Muscle layer of duodenum (tissue), 2 donors: ENCODE measurements at regions not wholly inside any gene's neighbourhood (a gene's known extent, or its start where the extent isn't known, plus 50 kb on each side); places are given as distances from the start of the nearest gene placed in this dataset.

ENCODE experiments used
- H3K27ac ChIP-seq: one replicate; pipeline ENCODE4 v1.7.0; 2013; ENCODE audit warnings: mild to moderate bottlenecking, low read length
- H3K27me3 ChIP-seq: one replicate; pipeline ENCODE4 v1.7.0; 2013; ENCODE audit warnings: low read depth, mild to moderate bottlenecking, control low read depth, low read length
- H3K36me3 ChIP-seq, 2 donors: one replicate each; pipeline ENCODE4 v1.7.0; 2013; ENCODE audit warnings: low read length in 2 of 2, control low read depth in 1 of 2, mild to moderate bottlenecking in 1 of 2; ENCODE audit not compliant: insufficient read depth in 2 of 2, control insufficient read depth in 1 of 2
- H3K4me1 ChIP-seq, 2 donors: one replicate each; pipeline ENCODE4 v1.7.0; 2013; ENCODE audit warnings: low read length in 2 of 2, mild to moderate bottlenecking in 2 of 2, control low read depth in 1 of 2, moderate library complexity in 1 of 2; ENCODE audit not compliant: insufficient read depth in 2 of 2, control insufficient read depth in 1 of 2
- H3K4me3 ChIP-seq, 2 donors: one replicate each; pipeline ENCODE4 v1.7.0; 2013; ENCODE audit warnings: low read length in 2 of 2, low read depth in 1 of 2, mild to moderate bottlenecking in 1 of 2
- H3K9me3 ChIP-seq, 2 donors: one replicate each; pipeline ENCODE4 v1.7.0; 2013; ENCODE audit warnings: low read length in 2 of 2, control low read depth in 1 of 2, mild to moderate bottlenecking in 1 of 2; ENCODE audit not compliant: control insufficient read depth in 1 of 2
- donor health status: healthy.

DNA sequence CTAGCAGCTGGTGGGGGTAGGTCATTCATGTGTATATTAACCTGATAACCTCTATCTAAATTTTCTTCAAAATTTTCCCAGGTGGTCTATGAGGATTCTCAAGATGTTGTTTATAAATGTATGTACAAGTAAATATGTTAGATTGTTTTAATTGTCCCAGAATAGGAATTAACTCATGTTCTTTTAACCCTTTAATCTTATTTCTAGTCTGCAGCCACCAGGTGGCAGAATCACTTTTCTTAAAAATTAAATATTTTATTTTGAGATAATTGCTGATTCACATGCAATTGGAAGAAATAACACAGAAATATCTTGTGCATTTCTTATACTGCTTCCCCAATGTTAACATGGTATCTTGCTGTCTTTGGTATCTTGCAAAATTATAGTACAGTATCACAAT is 589.5 kb downstream of the ARL4A start:
- Histone ChIP-seq H3K4me3 (no peak overlapping the region), H3K27me3 (no peaks in the 10 kb centered on the region), H3K36me3 (no peaks in the 10 kb centered on the region), H3K27ac (no peak overlapping the region), H3K4me1 (no peaks in the 10 kb centered on the region), H3K9me3 (no peaks in the 10 kb centered on the region)

DNA sequence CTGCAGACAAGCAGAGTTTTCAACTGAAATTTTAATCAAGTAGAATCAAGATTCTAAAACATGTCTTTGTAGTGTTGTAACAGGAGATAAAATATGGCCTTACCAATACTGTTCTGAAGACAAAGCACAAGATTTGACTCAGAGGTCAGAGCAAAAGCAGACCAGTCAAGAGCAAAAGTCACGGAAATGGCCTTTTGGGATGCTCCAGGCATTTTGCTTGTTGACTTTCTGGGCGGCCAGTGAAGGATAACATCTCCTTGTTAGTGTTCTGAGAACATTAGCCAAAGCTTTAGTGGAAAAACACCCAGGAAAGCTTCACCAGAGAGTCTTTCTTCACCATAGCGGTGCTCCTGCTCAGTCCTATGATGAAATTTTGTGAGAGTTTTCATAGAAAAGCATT is 590.6 kb downstream of the ARL4A start:
- Histone ChIP-seq H3K36me3 (no peaks in the 10 kb centered on the region), H3K27ac (no peak overlapping the region), H3K9me3 (no peaks in the 10 kb centered on the region), H3K27me3 (no peaks in the 10 kb centered on the region), H3K4me1 (no peaks in the 10 kb centered on the region), H3K4me3 (no peak overlapping the region)

DNA sequence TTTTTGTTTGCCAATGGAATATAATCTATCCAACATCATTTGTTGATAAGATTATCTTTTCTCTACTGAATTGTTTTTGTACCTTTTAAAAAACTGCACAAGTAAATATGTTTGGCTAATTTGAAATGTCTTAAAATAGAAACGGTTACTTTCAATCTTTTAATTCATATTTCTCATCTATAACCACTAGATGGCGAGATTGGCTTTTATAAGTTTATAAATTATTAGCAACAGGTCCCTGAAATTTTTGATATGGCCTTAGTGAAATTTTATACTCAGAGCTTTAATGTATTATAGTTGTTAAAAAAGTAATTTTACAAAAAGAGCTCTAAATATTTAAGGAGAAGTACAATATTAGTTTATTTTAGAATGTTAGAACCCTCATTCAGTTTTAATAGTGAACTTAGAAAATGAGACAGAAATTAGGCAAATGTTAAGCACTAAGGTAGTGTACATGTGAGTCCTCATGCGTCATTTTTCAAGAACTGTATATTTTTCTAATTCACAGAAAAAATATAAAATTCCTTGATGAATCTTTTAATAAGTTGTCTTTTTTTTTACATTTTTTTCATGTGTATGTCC is 592.5 kb downstream of the ARL4A start:
- H3K36me3 ChIP-seq = no peaks in the 10 kb centered on the region
- no peaks in the 10 kb centered on the region for H3K4me1 ChIP-seq

DNA sequence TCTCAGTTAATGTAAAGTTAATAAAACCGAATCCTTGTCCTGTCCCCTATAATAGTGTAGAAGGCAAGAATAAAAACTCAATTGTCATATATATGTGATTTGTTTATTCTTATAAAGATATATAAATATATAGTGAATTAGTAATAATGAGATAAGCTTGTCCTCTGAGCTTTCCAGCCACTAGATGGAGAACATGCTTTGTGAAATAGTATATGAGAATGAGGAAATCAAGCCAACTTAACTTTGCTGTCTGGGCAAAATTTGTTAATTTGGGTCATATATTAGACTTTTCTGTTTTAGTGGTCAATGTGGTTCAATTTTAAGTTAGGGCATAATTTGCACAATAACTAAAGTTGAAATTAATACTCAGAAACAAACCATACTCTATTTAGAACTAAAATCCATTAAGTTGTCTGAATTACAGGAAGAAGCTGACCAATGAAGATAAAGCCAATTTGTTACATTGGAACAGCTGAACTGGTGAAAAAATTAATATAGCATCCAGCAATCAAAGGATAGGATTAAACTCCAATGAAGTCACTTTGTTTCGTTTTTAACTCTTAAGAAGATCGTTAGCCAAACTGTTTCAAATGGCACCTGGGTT is 595.0 kb downstream of the ARL4A start:
- H3K36me3 ChIP-seq = no peaks in the 10 kb centered on the region

More for the DNA sequence above, 592.5 kb downstream of the ARL4A start:
- no peak overlapping the region for H3K27ac ChIP-seq
- H3K4me3 ChIP-seq = no peak overlapping the region
- no peaks in the 10 kb centered on the region for H3K27me3 ChIP-seq
- H3K9me3 ChIP-seq = no peaks in the 10 kb centered on the region

GRCh38 chr7:13286916-13287315 is 599.5 kb downstream of the ARL4A start:
- Histone ChIP-seq H3K4me1 (no peaks in the 10 kb centered on the region), H3K9me3 (no peaks in the 10 kb centered on the region), H3K27ac (no peak overlapping the region), H3K27me3 (no peaks in the 10 kb centered on the region), H3K36me3 (no peaks in the 10 kb centered on the region), H3K4me3 (no peak overlapping the region)

More for the DNA sequence above, 595.0 kb downstream of the ARL4A start:
- Histone ChIP-seq H3K4me1 (no peaks in the 10 kb centered on the region), H3K9me3 (no peaks in the 10 kb centered on the region), H3K4me3 (no peak overlapping the region), H3K27me3 (no peaks in the 10 kb centered on the region), H3K27ac (no peak overlapping the region)

GRCh38 chr7:13288516-13288915 is 601.1 kb downstream of the ARL4A start:
- Histone ChIP-seq H3K27ac (no peak overlapping the region), H3K36me3 (no peaks in the 10 kb centered on the region), H3K4me1 (no peaks in the 10 kb centered on the region), H3K27me3 (no peaks in the 10 kb centered on the region), H3K4me3 (no peak overlapping the region), H3K9me3 (no peaks in the 10 kb centered on the region)

DNA sequence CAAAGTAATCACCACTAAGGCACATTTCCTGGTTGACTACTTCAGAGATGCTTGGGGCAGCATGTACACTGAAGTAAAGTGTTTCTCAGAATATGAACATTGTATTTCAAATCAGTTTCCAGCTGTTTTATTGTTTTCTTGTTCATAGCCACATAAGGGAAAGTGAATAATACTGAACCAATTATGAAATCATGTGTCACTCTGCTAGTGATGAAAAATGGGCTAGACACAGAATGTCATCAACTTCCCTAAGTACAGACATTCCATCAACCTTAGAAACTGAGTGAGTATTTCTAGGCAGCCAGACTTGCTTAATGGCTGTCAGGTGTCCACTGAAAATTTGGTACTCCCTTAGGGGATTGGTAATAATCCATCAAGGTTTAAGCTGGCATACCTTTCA is 603.5 kb downstream of the ARL4A start:
- no peaks in the 10 kb centered on the region for H3K9me3 ChIP-seq
- H3K4me1 ChIP-seq = no peaks in the 10 kb centered on the region
- no peak overlapping the region for H3K27ac ChIP-seq
- no peaks in the 10 kb centered on the region for H3K36me3 ChIP-seq
- H3K27me3 ChIP-seq = no peaks in the 10 kb centered on the region
- no peak overlapping the region for H3K4me3 ChIP-seq

- Histone ChIP-seq H3K4me1 (no peaks in the 10 kb centered on the region), H3K9me3 (no peaks in the 10 kb centered on the region), H3K27ac (no peak overlapping the region), H3K4me3 (no peak overlapping the region), H3K27me3 (no peaks in the 10 kb centered on the region), H3K36me3 (no peaks in the 10 kb centered on the region)
Observed at GRCh38 chr7:13293264-13294002, 606.0 kb downstream of the ARL4A start.

DNA sequence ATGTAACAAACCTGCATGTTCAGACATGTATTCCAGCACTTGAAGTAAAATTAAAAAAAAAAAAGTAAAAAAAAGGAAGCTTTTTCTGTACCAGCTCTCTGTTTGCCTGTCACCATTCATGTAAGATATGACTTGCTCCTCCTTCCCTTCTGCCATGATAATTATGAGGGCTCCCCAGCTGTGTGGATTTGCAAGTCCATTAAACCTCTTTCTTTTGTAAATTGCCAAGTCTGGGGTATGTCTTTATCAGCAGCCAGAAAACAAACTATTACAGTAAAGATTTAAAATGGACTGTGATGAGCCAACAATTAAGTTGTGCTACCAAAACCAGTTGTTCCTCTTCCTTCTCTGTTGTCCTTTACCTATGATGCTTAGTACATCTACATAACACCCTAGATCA is 619.6 kb downstream of the ARL4A start:
- H3K27ac ChIP-seq = no peak overlapping the region
- no peaks in the 10 kb centered on the region for H3K4me1 ChIP-seq
- no peak overlapping the region for H3K4me3 ChIP-seq
- no peaks in the 10 kb centered on the region for H3K27me3 ChIP-seq
- H3K36me3 ChIP-seq = no peaks in the 10 kb centered on the region
- no peaks in the 10 kb centered on the region for H3K9me3 ChIP-seq

DNA sequence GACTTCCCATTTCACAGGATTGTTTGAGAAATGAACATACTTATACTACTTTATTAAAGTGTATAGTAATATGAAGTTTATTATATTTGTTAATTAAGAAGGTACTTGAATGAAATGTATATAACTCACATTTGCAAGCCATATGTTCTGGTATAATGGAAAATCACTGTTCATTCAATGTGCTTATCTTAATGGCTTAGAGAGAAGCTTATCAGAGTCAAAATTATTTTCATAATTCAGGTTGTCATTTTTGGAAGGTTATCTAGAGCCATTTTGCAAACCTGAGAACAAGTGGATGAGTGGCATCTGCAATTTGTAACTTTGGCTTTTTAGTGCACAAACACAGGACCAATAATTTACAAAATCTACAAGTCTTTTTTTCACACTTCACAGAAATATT is 621.0 kb downstream of the ARL4A start:
- Histone ChIP-seq H3K27me3 (no peaks in the 10 kb centered on the region), H3K27ac (no peak overlapping the region), H3K4me1 (no peaks in the 10 kb centered on the region), H3K36me3 (no peaks in the 10 kb centered on the region), H3K4me3 (no peak overlapping the region), H3K9me3 (no peaks in the 10 kb centered on the region)

DNA sequence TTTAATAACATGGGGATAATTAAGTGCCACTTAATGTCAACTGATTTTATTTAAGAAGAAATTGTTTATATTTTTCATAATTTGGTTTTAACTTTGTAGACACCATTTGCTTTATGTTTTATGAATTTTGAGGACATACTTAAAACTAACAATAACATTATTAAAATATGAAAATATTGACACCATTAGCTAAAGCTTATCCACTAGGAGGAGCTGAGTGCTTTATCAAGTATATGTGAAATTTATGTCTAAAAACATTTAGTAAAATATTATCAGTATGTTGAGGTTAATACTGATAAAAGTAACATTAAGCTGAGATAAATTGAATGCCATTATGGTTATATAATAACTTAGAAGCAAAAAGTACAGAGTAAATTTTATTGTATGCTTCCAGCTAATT is 622.1 kb downstream of the ARL4A start:
- Histone ChIP-seq H3K36me3 (no peaks in the 10 kb centered on the region), H3K27me3 (no peaks in the 10 kb centered on the region), H3K9me3 (no peaks in the 10 kb centered on the region), H3K4me1 (no peaks in the 10 kb centered on the region), H3K27ac (no peak overlapping the region), H3K4me3 (no peak overlapping the region)
